ENCODE measurements at regions not wholly inside any gene's neighbourhood (a gene's known extent, or its start where the extent isn't known, plus 50 kb on each side); places are given as distances from the start of the nearest gene placed in this dataset.
A peak's percentile ranks its signal among the peaks of the same experiment; 100 is the strongest.

GRCh38 chr3:117322866-117323265 lies 613.3 kb downstream of the TUSC7 start:
- Histone ChIP-seq H3K4me1 (ENCODE audit: control insufficient read depth, low read depth, low read length) (no peaks in the 10 kb centered on the region), H3K27me3 (ENCODE audit: control insufficient read depth, insufficient read depth, low read length) (no peaks in the 10 kb centered on the region), H3K9ac (ENCODE audit: low read length) (no peak overlapping the region), H3K9me3 (ENCODE audit: control insufficient read depth, low read depth, low read length) (no peaks in the 10 kb centered on the region), H3K4me3 (ENCODE audit: low read length) (no peak overlapping the region), H3K36me3 (ENCODE audit: control insufficient read depth, low read depth, low read length) (no peaks in the 10 kb centered on the region), H3K27ac (ENCODE audit: low read length) (no peak overlapping the region)

- Histone ChIP-seq H3K4me1 (ENCODE audit: control insufficient read depth, low read depth, low read length) (no peaks in the 10 kb centered on the region), H3K4me3 (ENCODE audit: low read length) (no peak overlapping the region), H3K9me3 (ENCODE audit: control insufficient read depth, low read depth, low read length) (no peaks in the 10 kb centered on the region), H3K36me3 (ENCODE audit: control insufficient read depth, low read depth, low read length) (no peaks in the 10 kb centered on the region), H3K9ac (ENCODE audit: low read length) (no peak overlapping the region), H3K27me3 (ENCODE audit: control insufficient read depth, insufficient read depth, low read length) (no peaks in the 10 kb centered on the region), H3K27ac (ENCODE audit: low read length) (no peak overlapping the region)
These were observed 637.3 kb downstream of the TUSC7 start for GRCh38 chr3:117346901-117347300.

- no peaks in the 10 kb centered on the region for H3K36me3 ChIP-seq (ENCODE audit: control insufficient read depth, low read depth, low read length)
- H3K9ac ChIP-seq (ENCODE audit: low read length): no peak overlapping the region
These were observed 639.3 kb downstream of the TUSC7 start for GRCh38 chr3:117348884-117349283.

GRCh38 chr3:117349566-117349965 lies 640.0 kb downstream of the TUSC7 start:
- H3K27ac ChIP-seq (ENCODE audit: low read length): no peak overlapping the region
- no peaks in the 10 kb centered on the region for H3K27me3 ChIP-seq (ENCODE audit: control insufficient read depth, insufficient read depth, low read length)
- H3K4me1 ChIP-seq (ENCODE audit: control insufficient read depth, low read depth, low read length): no peaks in the 10 kb centered on the region
- H3K4me3 ChIP-seq (ENCODE audit: low read length): no peak overlapping the region
- H3K9ac ChIP-seq (ENCODE audit: low read length): no peak overlapping the region
- no peaks in the 10 kb centered on the region for H3K36me3 ChIP-seq (ENCODE audit: control insufficient read depth, low read depth, low read length)
- H3K9me3 ChIP-seq (ENCODE audit: control insufficient read depth, low read depth, low read length): no peaks in the 10 kb centered on the region

More at GRCh38 chr3:117348884-117349283, 639.3 kb downstream of the TUSC7 start:
- no peak overlapping the region for H3K27ac ChIP-seq (ENCODE audit: low read length)
- H3K4me1 ChIP-seq (ENCODE audit: control insufficient read depth, low read depth, low read length): no peaks in the 10 kb centered on the region
- no peaks in the 10 kb centered on the region for H3K9me3 ChIP-seq (ENCODE audit: control insufficient read depth, low read depth, low read length)
- no peaks in the 10 kb centered on the region for H3K27me3 ChIP-seq (ENCODE audit: control insufficient read depth, insufficient read depth, low read length)
- no peak overlapping the region for H3K4me3 ChIP-seq (ENCODE audit: low read length)

- Histone ChIP-seq H3K36me3 (ENCODE audit: control insufficient read depth, low read depth, low read length) (no peaks in the 10 kb centered on the region), H3K9ac (ENCODE audit: low read length) (no peak overlapping the region), H3K4me3 (ENCODE audit: low read length) (no peak overlapping the region), H3K4me1 (ENCODE audit: control insufficient read depth, low read depth, low read length) (peaks cover 3% of the 10 kb centered on the region), H3K27me3 (ENCODE audit: control insufficient read depth, insufficient read depth, low read length) (no peaks in the 10 kb centered on the region), H3K9me3 (ENCODE audit: control insufficient read depth, low read depth, low read length) (no peaks in the 10 kb centered on the region), H3K27ac (ENCODE audit: low read length) (no peak overlapping the region)
These were observed 640.8 kb downstream of the TUSC7 start for GRCh38 chr3:117350371-117350770.

GRCh38 chr3:117355566-117355965 lies 646.0 kb downstream of the TUSC7 start:
- no peak overlapping the region for H3K27ac ChIP-seq (ENCODE audit: low read length)

GRCh38 chr3:117356091-117356705 lies 646.6 kb downstream of the TUSC7 start:
- H3K4me3 ChIP-seq (ENCODE audit: low read length): peak overlapping the region; percentile 3
- no peaks in the 10 kb centered on the region for H3K27me3 ChIP-seq (ENCODE audit: control insufficient read depth, insufficient read depth, low read length)
- H3K36me3 ChIP-seq (ENCODE audit: control insufficient read depth, low read depth, low read length): no peaks in the 10 kb centered on the region
- H3K27ac ChIP-seq (ENCODE audit: low read length): no peak overlapping the region
- no peak overlapping the region for H3K9ac ChIP-seq (ENCODE audit: low read length)
- H3K9me3 ChIP-seq (ENCODE audit: control insufficient read depth, low read depth, low read length): no peaks in the 10 kb centered on the region
- H3K4me1 ChIP-seq (ENCODE audit: control insufficient read depth, low read depth, low read length): peaks cover 26% of the 10 kb centered on the region

More at GRCh38 chr3:117355566-117355965, 646.0 kb downstream of the TUSC7 start:
- Histone ChIP-seq H3K4me1 (ENCODE audit: control insufficient read depth, low read depth, low read length) (peaks cover 26% of the 10 kb centered on the region), H3K36me3 (ENCODE audit: control insufficient read depth, low read depth, low read length) (no peaks in the 10 kb centered on the region), H3K4me3 (ENCODE audit: low read length) (peak overlapping the region; percentile 3), H3K9ac (ENCODE audit: low read length) (no peak overlapping the region), H3K27me3 (ENCODE audit: control insufficient read depth, insufficient read depth, low read length) (no peaks in the 10 kb centered on the region), H3K9me3 (ENCODE audit: control insufficient read depth, low read depth, low read length) (no peaks in the 10 kb centered on the region)

- Histone ChIP-seq H3K4me3 (ENCODE audit: low read length) (no peak overlapping the region), H3K9me3 (ENCODE audit: control insufficient read depth, low read depth, low read length) (no peaks in the 10 kb centered on the region), H3K27ac (ENCODE audit: low read length) (no peak overlapping the region), H3K27me3 (ENCODE audit: control insufficient read depth, insufficient read depth, low read length) (no peaks in the 10 kb centered on the region), H3K9ac (ENCODE audit: low read length) (no peak overlapping the region), H3K36me3 (ENCODE audit: control insufficient read depth, low read depth, low read length) (no peaks in the 10 kb centered on the region), H3K4me1 (ENCODE audit: control insufficient read depth, low read depth, low read length) (peaks cover 26% of the 10 kb centered on the region)
These were observed 649.2 kb downstream of the TUSC7 start for GRCh38 chr3:117358717-117359314.

- Histone ChIP-seq H3K27ac (ENCODE audit: low read length) (no peak overlapping the region), H3K9ac (ENCODE audit: low read length) (no peak overlapping the region), H3K4me3 (ENCODE audit: low read length) (no peak overlapping the region), H3K9me3 (ENCODE audit: control insufficient read depth, low read depth, low read length) (peaks cover 2% of the 10 kb centered on the region), H3K27me3 (ENCODE audit: control insufficient read depth, insufficient read depth, low read length) (no peaks in the 10 kb centered on the region), H3K4me1 (ENCODE audit: control insufficient read depth, low read depth, low read length) (no peaks in the 10 kb centered on the region), H3K36me3 (ENCODE audit: control insufficient read depth, low read depth, low read length) (no peaks in the 10 kb centered on the region)
These were observed 657.0 kb downstream of the TUSC7 start for GRCh38 chr3:117366574-117366973.

GRCh38 chr3:117367861-117368260 lies 658.3 kb downstream of the TUSC7 start:
- Histone ChIP-seq H3K4me3 (ENCODE audit: low read length) (no peak overlapping the region), H3K36me3 (ENCODE audit: control insufficient read depth, low read depth, low read length) (no peaks in the 10 kb centered on the region), H3K4me1 (ENCODE audit: control insufficient read depth, low read depth, low read length) (no peaks in the 10 kb centered on the region)

GRCh38 chr3:117380631-117381030 lies 671.1 kb downstream of the TUSC7 start:
- Histone ChIP-seq H3K36me3 (ENCODE audit: control insufficient read depth, low read depth, low read length) (no peaks in the 10 kb centered on the region), H3K27ac (ENCODE audit: low read length) (no peak overlapping the region), H3K9me3 (ENCODE audit: control insufficient read depth, low read depth, low read length) (no peaks in the 10 kb centered on the region), H3K9ac (ENCODE audit: low read length) (no peak overlapping the region), H3K4me1 (ENCODE audit: control insufficient read depth, low read depth, low read length) (no peaks in the 10 kb centered on the region), H3K4me3 (ENCODE audit: low read length) (no peak overlapping the region), H3K27me3 (ENCODE audit: control insufficient read depth, insufficient read depth, low read length) (no peaks in the 10 kb centered on the region)

More at GRCh38 chr3:117367861-117368260, 658.3 kb downstream of the TUSC7 start:
- no peaks in the 10 kb centered on the region for H3K27me3 ChIP-seq (ENCODE audit: control insufficient read depth, insufficient read depth, low read length)
- no peak overlapping the region for H3K27ac ChIP-seq (ENCODE audit: low read length)
- peaks cover 2% of the 10 kb centered on the region for H3K9me3 ChIP-seq (ENCODE audit: control insufficient read depth, low read depth, low read length)
- no peak overlapping the region for H3K9ac ChIP-seq (ENCODE audit: low read length)

GRCh38 chr3:117393119-117393518 lies 683.5 kb downstream of the TUSC7 start:
- H3K27ac ChIP-seq (ENCODE audit: low read length): no peak overlapping the region
- no peaks in the 10 kb centered on the region for H3K36me3 ChIP-seq (ENCODE audit: control insufficient read depth, low read depth, low read length)
- H3K4me3 ChIP-seq (ENCODE audit: low read length): no peak overlapping the region
- no peak overlapping the region for H3K9ac ChIP-seq (ENCODE audit: low read length)
- H3K9me3 ChIP-seq (ENCODE audit: control insufficient read depth, low read depth, low read length): no peaks in the 10 kb centered on the region
- H3K27me3 ChIP-seq (ENCODE audit: control insufficient read depth, insufficient read depth, low read length): peaks cover 26% of the 10 kb centered on the region
- peaks cover 18% of the 10 kb centered on the region for H3K4me1 ChIP-seq (ENCODE audit: control insufficient read depth, low read depth, low read length)

Data from iPS-18a (cell line).